ENCODE measurements at regions not wholly inside any gene's neighbourhood (a gene's known extent, or its start where the extent isn't known, plus 50 kb on each side); places are given as distances from the start of the nearest gene placed in this dataset.
A peak's percentile ranks its signal among the peaks of the same experiment; 100 is the strongest.

- no peak for DNase-seq (ENCODE audit: low read depth in 1 of 2, low spot score in 1 of 2)
These were observed 109.5 kb upstream of the NLRP1 start for GRCh38 chr17:5693821-5694220.

GRCh38 chr17:5694551-5694950 lies 110.2 kb upstream of the NLRP1 start:
- DNase-seq (ENCODE audit: low read depth in 1 of 2, low spot score in 1 of 2): no peak

GRCh38 chr17:5695480-5695879 lies 111.2 kb upstream of the NLRP1 start:
- no peak for DNase-seq (ENCODE audit: low read depth in 1 of 2, low spot score in 1 of 2)

GRCh38 chr17:5698959-5699358 lies 114.7 kb upstream of the NLRP1 start:
- DNase-seq (ENCODE audit: low read depth in 1 of 2, low spot score in 1 of 2): no peak

- no peak for DNase-seq (ENCODE audit: low read depth in 1 of 2, low spot score in 1 of 2)
These were observed 115.5 kb upstream of the NLRP1 start for GRCh38 chr17:5699814-5700213.

- DNase-seq (ENCODE audit: low read depth in 1 of 2, low spot score in 1 of 2): no peak
These were observed 116.4 kb upstream of the NLRP1 start for GRCh38 chr17:5700745-5701144.

- no peak for DNase-seq (ENCODE audit: low read depth in 1 of 2, low spot score in 1 of 2)
These were observed 117.1 kb upstream of the NLRP1 start for GRCh38 chr17:5701381-5701780.

- DNase-seq (ENCODE audit: low read depth in 1 of 2, low spot score in 1 of 2): no peak
These were observed 118.7 kb upstream of the NLRP1 start for GRCh38 chr17:5702951-5703510.

GRCh38 chr17:5703736-5704135 lies 119.4 kb upstream of the NLRP1 start:
- DNase-seq (ENCODE audit: low read depth in 1 of 2, low spot score in 1 of 2): no peak

GRCh38 chr17:5705081-5705875 lies 121.0 kb upstream of the NLRP1 start:
- DNase-seq (ENCODE audit: low read depth in 1 of 2, low spot score in 1 of 2): no peak

- no peak for DNase-seq (ENCODE audit: low read depth in 1 of 2, low spot score in 1 of 2)
These were observed 121.7 kb upstream of the NLRP1 start for GRCh38 chr17:5705876-5706576.

GRCh38 chr17:5706577-5707210 lies 122.4 kb upstream of the NLRP1 start:
- DNase-seq (ENCODE audit: low read depth in 1 of 2, low spot score in 1 of 2): peak; percentile 19 to 38

- DNase-seq (ENCODE audit: low read depth in 1 of 2, low spot score in 1 of 2): no peak
These were observed 123.2 kb upstream of the NLRP1 start for GRCh38 chr17:5707482-5707881.

- DNase-seq (ENCODE audit: low read depth in 1 of 2, low spot score in 1 of 2): no peak
These were observed 124.0 kb upstream of the NLRP1 start for GRCh38 chr17:5708344-5708743.

- no peak for DNase-seq (ENCODE audit: low read depth in 1 of 2, low spot score in 1 of 2)
These were observed 127.0 kb upstream of the NLRP1 start for GRCh38 chr17:5711344-5711743.

GRCh38 chr17:5714993-5715392 lies 130.7 kb upstream of the NLRP1 start:
- DNase-seq (ENCODE audit: low read depth in 1 of 2, low spot score in 1 of 2): no peak

GRCh38 chr17:5715478-5715877 lies 131.2 kb upstream of the NLRP1 start:
- no peak for DNase-seq (ENCODE audit: low read depth in 1 of 2, low spot score in 1 of 2)

- no peak for DNase-seq (ENCODE audit: low read depth in 1 of 2, low spot score in 1 of 2)
These were observed 134.4 kb upstream of the NLRP1 start for GRCh38 chr17:5718726-5719125.

- no peak for DNase-seq (ENCODE audit: low read depth in 1 of 2, low spot score in 1 of 2)
These were observed 135.7 kb upstream of the NLRP1 start for GRCh38 chr17:5719976-5720375.

GRCh38 chr17:5730373-5730772 lies 146.1 kb upstream of the NLRP1 start:
- no peak for DNase-seq (ENCODE audit: low read depth in 1 of 2, low spot score in 1 of 2)

- DNase-seq (ENCODE audit: low read depth in 1 of 2, low spot score in 1 of 2): no peak
These were observed 156.6 kb upstream of the NLRP1 start for GRCh38 chr17:5740937-5741336.

GRCh38 chr17:5741810-5742209 lies 157.5 kb upstream of the NLRP1 start:
- no peak for DNase-seq (ENCODE audit: low read depth in 1 of 2, low spot score in 1 of 2)
